ENCODE measurements at regions not wholly inside any gene's neighbourhood (a gene's known extent, or its start where the extent isn't known, plus 50 kb on each side); places are given as distances from the start of the nearest gene placed in this dataset.

- Histone ChIP-seq H3K4me1 (ENCODE audit: control insufficient read depth, insufficient read depth, low read length) (no peaks in the 10 kb centered on the region), H3K27me3 (ENCODE audit: control insufficient read depth, insufficient read depth, low read length) (no peaks in the 10 kb centered on the region), H3K27ac (ENCODE audit: low read length) (no peak overlapping the region), H3K4me3 (ENCODE audit: low read depth in 2 of 2, low read length in 2 of 2) (no peak overlapping the region), H3K9me3 (ENCODE audit: control insufficient read depth, insufficient read depth, low read depth, low read length) (no peaks in the 10 kb centered on the region), H3K36me3 (ENCODE audit: control insufficient read depth, insufficient read depth, low read length) (no peaks in the 10 kb centered on the region)
- no peak for DNase-seq (ENCODE audit: low read depth, low spot score)
- intact Hi-C loops (cut with micrococcal nuclease; ENCODE audit: unreplicated experiment): no loop called here
- TF ChIP-seq POLR2AphosphoS5 (IDR thresholded peaks at IDR 0.05; ENCODE audit: low read depth, low read length): no peak
- TF ChIP-seq TCF7L2 (IDR thresholded peaks at IDR 0.05; ENCODE audit: low read depth, low read length): 0 out of 2 replicates have a peak, but pooled peaks have one; percentile 14
- no peak for ATAC-seq
- POLR2A ChIA-PET: no interaction called here
- no TSS peak for BruUV-seq (replicated peaks)
- CTCF ChIA-PET: no interaction called here
- in situ Hi-C loops (cut with HindIII; ENCODE audit: low pct_unique_long_range_greater_than_20kb, low sequenced_read_pairs): no loop called here
These were observed 136.6 kb downstream of the AHR start for GRCh38 chr7:17434841-17435692.

- ATAC-seq: no peak
- BruUV-seq (replicated peaks): no TSS peak
- intact Hi-C loops (cut with micrococcal nuclease; ENCODE audit: unreplicated experiment): no loop called here
- ChIA-PET CTCF (no interaction called here), POLR2A (no interaction called here)
- in situ Hi-C loops (cut with HindIII; ENCODE audit: low pct_unique_long_range_greater_than_20kb, low sequenced_read_pairs): no loop called here
- Histone ChIP-seq H3K9me3 (ENCODE audit: control insufficient read depth, insufficient read depth, low read depth, low read length) (no peaks in the 10 kb centered on the region), H3K27ac (ENCODE audit: low read length) (no peak overlapping the region), H3K36me3 (ENCODE audit: control insufficient read depth, insufficient read depth, low read length) (no peaks in the 10 kb centered on the region), H3K4me1 (ENCODE audit: control insufficient read depth, insufficient read depth, low read length) (no peaks in the 10 kb centered on the region), H3K4me3 (ENCODE audit: low read depth in 2 of 2, low read length in 2 of 2) (no peak overlapping the region), H3K27me3 (ENCODE audit: control insufficient read depth, insufficient read depth, low read length) (no peaks in the 10 kb centered on the region)
- TF ChIP-seq TCF7L2 (IDR thresholded peaks at IDR 0.05; ENCODE audit: low read depth, low read length) (no peak), REST (IDR thresholded peaks at IDR 0.05; ENCODE audit: insufficient read depth in 1 of 2, low read depth in 2 of 2, low read length in 1 of 2) (no peak), POLR2AphosphoS5 (IDR thresholded peaks at IDR 0.05; ENCODE audit: low read depth, low read length) (no peak), CTCF (IDR thresholded peaks at IDR 0.05) (no peak), SIN3A (IDR thresholded peaks at IDR 0.05; ENCODE audit: borderline replicate concordance, insufficient read depth, low read depth, low read length) (no peak)
- DNase-seq (ENCODE audit: low read depth, low spot score): no peak
These were observed 137.7 kb downstream of the AHR start for GRCh38 chr7:17436126-17436525.

GRCh38 chr7:17437586-17437985 lies 139.1 kb downstream of the AHR start:
- no peak overlapping the region for H3K27ac ChIP-seq (ENCODE audit: low read length)
- H3K4me3 ChIP-seq (ENCODE audit: low read depth in 2 of 2, low read length in 2 of 2): no peak overlapping the region
- no TSS peak for BruUV-seq (replicated peaks)
- POLR2A ChIA-PET: no interaction called here
- CTCF ChIA-PET: no interaction called here
- DNase-seq (ENCODE audit: low read depth, low spot score) (no peak), ATAC-seq (no peak)
- TF ChIP-seq REST (IDR thresholded peaks at IDR 0.05; ENCODE audit: insufficient read depth in 1 of 2, low read depth in 2 of 2, low read length in 1 of 2) (no peak), TCF7L2 (IDR thresholded peaks at IDR 0.05; ENCODE audit: low read depth, low read length) (no peak), SIN3A (IDR thresholded peaks at IDR 0.05; ENCODE audit: borderline replicate concordance, insufficient read depth, low read depth, low read length) (no peak), CTCF (IDR thresholded peaks at IDR 0.05) (no peak), POLR2AphosphoS5 (IDR thresholded peaks at IDR 0.05; ENCODE audit: low read depth, low read length) (no peak)
- H3K9me3 ChIP-seq (ENCODE audit: control insufficient read depth, insufficient read depth, low read depth, low read length): no peaks in the 10 kb centered on the region
- H3K36me3 ChIP-seq (ENCODE audit: control insufficient read depth, insufficient read depth, low read length): no peaks in the 10 kb centered on the region
- intact Hi-C loops (cut with micrococcal nuclease; ENCODE audit: unreplicated experiment): no loop called here
- in situ Hi-C loops (cut with HindIII; ENCODE audit: low pct_unique_long_range_greater_than_20kb, low sequenced_read_pairs): no loop called here
- H3K27me3 ChIP-seq (ENCODE audit: control insufficient read depth, insufficient read depth, low read length): no peaks in the 10 kb centered on the region
- no peaks in the 10 kb centered on the region for H3K4me1 ChIP-seq (ENCODE audit: control insufficient read depth, insufficient read depth, low read length)
